Parathyroid adenoma (tissue), 2 donors: ENCODE measurements at regions not wholly inside any gene's neighbourhood (a gene's known extent, or its start where the extent isn't known, plus 50 kb on each side); places are given as distances from the start of the nearest gene placed in this dataset.

Experiments
- H2AFZ ChIP-seq: fragments of 300-600 bp; sonication (generic); one replicate; pipeline ENCODE4 v1.7.0; 2017; ENCODE audit warnings: antibody characterized with exemption, mild to moderate bottlenecking
- H3K27ac ChIP-seq: fragments of 300-600 bp; sonication (generic); one replicate; pipeline ENCODE4 v1.7.0; 2017
- H3K27me3 ChIP-seq: fragments of 300-600 bp; sonication (generic); one replicate; pipeline ENCODE4 v1.7.0; 2017; ENCODE audit warnings: low read length; ENCODE audit not compliant: control insufficient read depth, insufficient read depth
- H3K36me3 ChIP-seq: fragments of 300-600 bp; sonication (generic); one replicate; pipeline ENCODE4 v1.7.0; 2017; ENCODE audit warnings: low read length; ENCODE audit not compliant: control insufficient read depth, insufficient read depth
- H3K4me1 ChIP-seq: fragments of 300-600 bp; sonication (generic); one replicate; pipeline ENCODE4 v1.7.0; 2017; ENCODE audit warnings: control low read depth
- H3K4me2 ChIP-seq: fragments of 300-600 bp; sonication (generic); one replicate; pipeline ENCODE4 v1.7.0; 2017; ENCODE audit warnings: low read length
- H3K4me3 ChIP-seq: fragments of 300-600 bp; sonication (generic); one replicate; pipeline ENCODE4 v1.7.0; 2017; ENCODE audit warnings: low read depth, low read length
- H3K79me2 ChIP-seq: fragments of 300-600 bp; sonication (generic); one replicate; pipeline ENCODE4 v1.7.0; 2017; ENCODE audit warnings: control low read depth
- H3K9ac ChIP-seq: fragments of 300-600 bp; sonication (generic); one replicate; pipeline ENCODE4 v1.7.0; 2017; ENCODE audit warnings: mild to moderate bottlenecking
- H3K9me3 ChIP-seq: fragments of 300-600 bp; sonication (generic); one replicate; pipeline ENCODE4 v1.7.0; 2017; ENCODE audit warnings: low read length; ENCODE audit not compliant: control insufficient read depth
- TF ChIP-seq, protein P1 (sequence below): fragments of 300-600 bp; sonication (generic); IDR thresholded peaks from one replicate; pipeline ENCODE4 v1.7.0; 2017; ENCODE audit warnings: antibody characterized with exemption, mild to moderate bottlenecking
- donor health status: primary hyperparathyroidism.

DNA sequence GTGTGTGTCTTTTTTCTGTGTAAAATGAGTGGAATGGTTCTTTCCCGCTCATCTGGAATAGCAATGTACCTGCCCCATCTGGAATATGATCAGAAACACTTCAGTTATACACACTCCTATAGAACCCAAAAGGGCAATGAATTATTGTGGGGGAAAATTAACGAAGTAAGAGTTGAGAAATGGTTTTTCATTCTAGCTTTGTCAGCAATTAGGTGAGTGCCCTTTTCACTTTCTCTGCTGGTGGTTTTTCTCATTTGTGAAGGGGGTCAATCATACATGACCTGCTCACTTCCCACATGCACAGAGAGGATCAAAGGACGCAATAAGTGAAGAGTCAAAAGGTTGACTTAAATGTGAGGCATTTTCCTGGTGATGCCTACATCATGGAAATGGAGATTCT lies 168.0 kb downstream of the HS3ST3B1 start:
- Histone ChIP-seq H3K27me3 (no peaks in the 10 kb centered on the region), H3K4me1 (no peaks in the 10 kb centered on the region), H3K4me2 (no peak overlapping the region), H3K9me3 (no peaks in the 10 kb centered on the region), H3K79me2 (no peaks in the 10 kb centered on the region), H3K9ac (no peak overlapping the region), H3K36me3 (no peaks in the 10 kb centered on the region), H2AFZ (no peak overlapping the region), H3K27ac (no peak overlapping the region), H3K4me3 (no peak overlapping the region)
- TF ChIP-seq, protein P1, sequence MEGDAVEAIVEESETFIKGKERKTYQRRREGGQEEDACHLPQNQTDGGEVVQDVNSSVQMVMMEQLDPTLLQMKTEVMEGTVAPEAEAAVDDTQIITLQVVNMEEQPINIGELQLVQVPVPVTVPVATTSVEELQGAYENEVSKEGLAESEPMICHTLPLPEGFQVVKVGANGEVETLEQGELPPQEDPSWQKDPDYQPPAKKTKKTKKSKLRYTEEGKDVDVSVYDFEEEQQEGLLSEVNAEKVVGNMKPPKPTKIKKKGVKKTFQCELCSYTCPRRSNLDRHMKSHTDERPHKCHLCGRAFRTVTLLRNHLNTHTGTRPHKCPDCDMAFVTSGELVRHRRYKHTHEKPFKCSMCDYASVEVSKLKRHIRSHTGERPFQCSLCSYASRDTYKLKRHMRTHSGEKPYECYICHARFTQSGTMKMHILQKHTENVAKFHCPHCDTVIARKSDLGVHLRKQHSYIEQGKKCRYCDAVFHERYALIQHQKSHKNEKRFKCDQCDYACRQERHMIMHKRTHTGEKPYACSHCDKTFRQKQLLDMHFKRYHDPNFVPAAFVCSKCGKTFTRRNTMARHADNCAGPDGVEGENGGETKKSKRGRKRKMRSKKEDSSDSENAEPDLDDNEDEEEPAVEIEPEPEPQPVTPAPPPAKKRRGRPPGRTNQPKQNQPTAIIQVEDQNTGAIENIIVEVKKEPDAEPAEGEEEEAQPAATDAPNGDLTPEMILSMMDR: no peak

DNA sequence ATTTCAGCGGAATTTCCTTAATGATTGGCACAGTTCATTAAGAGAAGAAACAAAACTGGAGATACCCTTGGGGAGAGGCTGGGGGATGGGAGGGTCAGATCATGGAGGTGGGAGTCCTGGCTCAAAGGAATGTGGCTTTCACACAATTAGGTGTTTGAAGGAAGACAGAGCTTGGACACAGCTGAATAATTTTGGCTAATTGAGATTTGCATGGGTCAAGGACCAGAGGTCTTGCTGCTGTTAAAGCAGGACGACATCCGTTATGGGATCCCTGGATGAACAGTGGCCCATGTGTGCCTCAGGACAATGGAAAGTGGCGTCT lies 160.3 kb downstream of the HS3ST3B1 start:
- H3K9me3 ChIP-seq: no peaks in the 10 kb centered on the region
- no peak overlapping the region for H3K4me2 ChIP-seq
- no peaks in the 10 kb centered on the region for H3K27me3 ChIP-seq
- H3K4me1 ChIP-seq: no peaks in the 10 kb centered on the region
- H3K27ac ChIP-seq: no peak overlapping the region
- no peak overlapping the region for H3K9ac ChIP-seq
- H2AFZ ChIP-seq: no peak overlapping the region
- no peaks in the 10 kb centered on the region for H3K36me3 ChIP-seq
- TF ChIP-seq, protein P1: no peak
- H3K4me3 ChIP-seq: no peak overlapping the region
- no peaks in the 10 kb centered on the region for H3K79me2 ChIP-seq

GRCh38 chr17:14460516-14461226 lies 159.8 kb downstream of the HS3ST3B1 start:
- no peak overlapping the region for H3K9ac ChIP-seq
- no peak overlapping the region for H3K27ac ChIP-seq
- no peak overlapping the region for H2AFZ ChIP-seq
- no peaks in the 10 kb centered on the region for H3K4me1 ChIP-seq
- H3K27me3 ChIP-seq: no peaks in the 10 kb centered on the region
- H3K36me3 ChIP-seq: no peaks in the 10 kb centered on the region
- H3K9me3 ChIP-seq: no peaks in the 10 kb centered on the region
- no peaks in the 10 kb centered on the region for H3K79me2 ChIP-seq
- TF ChIP-seq, protein P1: no peak
- no peak overlapping the region for H3K4me2 ChIP-seq
- no peak overlapping the region for H3K4me3 ChIP-seq

DNA sequence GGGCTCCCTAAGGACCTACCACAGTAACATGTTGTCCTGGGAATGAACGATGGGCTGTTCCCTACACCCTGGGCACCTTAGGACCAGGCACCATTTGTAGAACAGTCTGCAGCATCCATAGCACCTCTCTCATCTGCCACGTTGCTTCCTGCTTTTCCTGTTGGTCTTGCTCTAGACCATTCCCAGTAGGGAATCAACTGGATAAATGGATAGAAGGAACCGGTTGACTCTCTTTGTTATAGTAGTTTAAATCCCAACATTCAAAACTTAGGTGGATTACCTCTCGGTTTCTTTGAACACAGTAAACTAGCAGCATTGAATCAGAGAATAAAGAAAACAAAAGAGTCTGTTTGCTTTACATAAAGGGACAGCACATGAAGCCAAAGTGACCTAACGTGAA lies 159.1 kb downstream of the HS3ST3B1 start:
- Histone ChIP-seq H3K27ac (no peak overlapping the region), H3K79me2 (no peaks in the 10 kb centered on the region), H3K36me3 (no peaks in the 10 kb centered on the region), H3K4me1 (no peaks in the 10 kb centered on the region), H2AFZ (no peak overlapping the region), H3K9ac (no peak overlapping the region), H3K4me2 (no peak overlapping the region), H3K4me3 (no peak overlapping the region), H3K9me3 (no peaks in the 10 kb centered on the region), H3K27me3 (no peaks in the 10 kb centered on the region)
- TF ChIP-seq, protein P1: no peak

GRCh38 chr17:14458724-14459123 lies 157.8 kb downstream of the HS3ST3B1 start:
- no peak overlapping the region for H3K9ac ChIP-seq

More at GRCh38 chr17:14458724-14459123, 157.8 kb downstream of the HS3ST3B1 start:
- Histone ChIP-seq H3K4me3 (no peak overlapping the region), H3K79me2 (no peaks in the 10 kb centered on the region), H3K36me3 (no peaks in the 10 kb centered on the region), H3K4me1 (no peaks in the 10 kb centered on the region), H3K27me3 (no peaks in the 10 kb centered on the region), H2AFZ (no peak overlapping the region), H3K9me3 (no peaks in the 10 kb centered on the region), H3K27ac (no peak overlapping the region), H3K4me2 (no peak overlapping the region)
- TF ChIP-seq, protein P1: no peak
